CD4-positive, alpha-beta T cell treated with Interleukin-1 beta for 1 hour (primary cell): ENCODE measurements at regions not wholly inside any gene's neighbourhood (a gene's known extent, or its start where the extent isn't known, plus 50 kb on each side); places are given as distances from the start of the nearest gene placed in this dataset.
A peak's percentile ranks its signal among the peaks of the same experiment; 100 is the strongest.
"Not testable (repeated sequence)": the region's sequence is repeated elsewhere in the genome, so short reads cannot be mapped to it uniquely, and the experiment has no call there.

Experiments
- DNase-seq, 2 donors: peaks; one replicate each; pipeline ENCODE4 v3.0.0-alpha.2; 2020 to 2022

DNA sequence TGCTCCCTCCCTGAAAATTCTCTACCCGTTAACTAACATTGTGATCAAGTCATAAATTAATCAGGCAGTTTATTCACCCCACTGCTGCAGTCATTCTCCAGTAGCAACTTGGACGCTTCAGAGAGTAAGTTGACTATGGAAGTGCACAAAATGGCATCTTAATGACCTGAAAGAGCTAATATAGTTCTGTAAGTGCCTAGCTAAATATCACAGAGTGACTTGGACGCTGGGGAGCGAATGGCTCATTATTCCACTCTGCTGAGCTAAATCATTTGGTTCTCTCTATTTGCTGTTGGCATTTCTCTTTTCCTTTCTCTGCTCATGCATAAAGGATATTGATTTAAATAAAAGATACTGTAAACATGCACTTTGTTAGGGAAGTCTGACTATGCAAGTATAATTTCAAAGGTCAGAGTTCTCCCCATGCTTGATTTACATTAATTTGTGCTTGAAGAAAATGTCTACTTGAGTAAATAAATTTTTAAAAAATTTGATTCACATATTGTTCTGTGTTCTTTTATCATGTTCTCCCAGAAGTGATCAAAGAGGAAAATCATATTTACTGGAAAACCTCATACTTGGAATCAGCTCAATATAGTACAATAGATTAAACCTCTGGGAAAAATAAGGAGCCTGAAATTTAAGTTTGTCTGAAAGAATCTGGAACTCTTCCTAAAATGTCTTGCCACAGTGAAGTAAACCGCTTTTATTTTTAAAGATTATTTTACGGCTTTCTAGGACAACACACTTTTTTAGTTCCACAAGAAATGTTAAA lies 169.5 kb upstream of the HAPLN1 start:
- no peak for DNase-seq

DNA sequence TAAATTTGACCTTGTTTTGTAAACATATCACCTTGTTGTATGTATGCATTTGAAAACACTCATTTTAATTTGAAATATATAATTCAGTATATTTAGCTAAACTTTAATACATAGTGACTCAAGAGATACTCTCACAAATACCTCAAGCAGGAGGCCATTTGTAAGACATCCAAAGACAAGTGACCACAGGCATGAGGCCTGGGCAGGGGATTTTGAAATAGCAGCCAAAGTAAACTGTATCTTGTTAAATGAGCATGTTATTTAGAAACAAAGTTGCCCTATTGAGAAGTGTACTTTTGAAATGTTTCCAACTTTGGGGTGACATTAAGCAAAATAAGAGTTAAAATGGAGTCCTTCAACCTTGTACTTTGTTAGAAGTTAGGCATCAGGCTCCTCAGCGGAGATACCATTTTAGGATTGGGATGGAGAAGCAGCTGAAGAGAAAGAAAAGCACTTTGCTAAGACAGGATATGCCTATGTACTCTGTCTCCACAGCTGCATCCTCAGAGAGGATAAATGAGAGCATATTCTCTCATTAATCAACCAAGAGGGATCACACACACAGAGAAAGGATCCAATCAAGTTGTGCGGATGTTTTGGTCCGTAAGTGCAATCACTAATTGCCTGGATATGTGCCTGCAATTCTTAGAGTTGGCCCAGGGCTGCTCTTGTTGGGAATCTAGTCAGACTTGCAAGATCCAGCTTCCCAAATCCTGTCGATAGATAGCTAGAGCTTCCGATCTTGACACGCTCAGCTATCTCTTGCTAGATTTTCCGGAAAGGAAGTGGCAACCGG lies 157.5 kb upstream of the HAPLN1 start:
- no peak for DNase-seq

- DNase-seq = no peak
Observed at GRCh38 chr5:83871533-83872395, 151.1 kb upstream of the HAPLN1 start.

- no peak for DNase-seq
Observed at GRCh38 chr5:83866181-83866580, 145.5 kb upstream of the HAPLN1 start.

- DNase-seq = no peak
Observed at GRCh38 chr5:83865579-83865978, 144.9 kb upstream of the HAPLN1 start.

DNA sequence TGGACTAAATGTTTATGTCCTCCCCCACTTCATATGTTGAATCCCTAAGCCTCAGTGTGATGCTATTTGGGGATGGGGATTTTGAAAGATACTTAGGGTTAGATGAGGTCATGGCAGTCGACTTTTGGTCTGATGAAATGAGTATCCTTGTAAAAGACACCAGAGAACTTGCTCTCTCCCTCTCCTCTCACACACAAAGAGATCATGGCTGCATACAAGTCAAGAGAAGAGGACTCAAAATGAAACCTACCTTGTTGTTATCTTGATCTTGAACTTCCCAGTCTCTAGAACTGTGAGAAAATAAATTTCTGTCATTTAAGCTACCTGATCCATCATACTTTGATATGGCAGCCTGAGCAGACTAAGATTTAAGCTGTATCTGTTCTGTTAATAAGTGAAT lies 144.0 kb upstream of the HAPLN1 start:
- no peak for DNase-seq

GRCh38 chr5:83857341-83857740 lies 136.7 kb upstream of the HAPLN1 start:
- DNase-seq = no peak

- DNase-seq = no peak
Observed at GRCh38 chr5:83856881-83857280, 136.2 kb upstream of the HAPLN1 start.

DNA sequence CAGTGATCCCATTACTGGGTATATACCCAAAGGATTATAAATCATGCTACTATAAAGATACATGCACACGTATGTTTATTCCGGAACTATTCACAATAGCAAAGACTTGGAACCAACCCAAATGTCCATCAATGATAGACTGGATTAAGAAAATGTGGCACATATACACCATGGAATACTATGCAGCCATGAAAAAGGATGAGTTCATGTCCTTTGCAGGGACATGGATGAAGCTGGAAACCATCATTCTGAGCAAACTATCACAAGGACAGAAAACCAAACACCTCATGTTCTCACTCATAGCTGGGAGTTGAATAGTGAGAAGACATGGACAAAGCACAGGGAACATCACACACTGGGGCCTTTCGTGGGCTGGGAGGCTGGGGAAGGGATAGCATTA lies 129.8 kb upstream of the HAPLN1 start:
- not testable (repeated sequence) for DNase-seq

GRCh38 chr5:83848941-83849340 lies 128.3 kb upstream of the HAPLN1 start:
- DNase-seq = no peak

DNA sequence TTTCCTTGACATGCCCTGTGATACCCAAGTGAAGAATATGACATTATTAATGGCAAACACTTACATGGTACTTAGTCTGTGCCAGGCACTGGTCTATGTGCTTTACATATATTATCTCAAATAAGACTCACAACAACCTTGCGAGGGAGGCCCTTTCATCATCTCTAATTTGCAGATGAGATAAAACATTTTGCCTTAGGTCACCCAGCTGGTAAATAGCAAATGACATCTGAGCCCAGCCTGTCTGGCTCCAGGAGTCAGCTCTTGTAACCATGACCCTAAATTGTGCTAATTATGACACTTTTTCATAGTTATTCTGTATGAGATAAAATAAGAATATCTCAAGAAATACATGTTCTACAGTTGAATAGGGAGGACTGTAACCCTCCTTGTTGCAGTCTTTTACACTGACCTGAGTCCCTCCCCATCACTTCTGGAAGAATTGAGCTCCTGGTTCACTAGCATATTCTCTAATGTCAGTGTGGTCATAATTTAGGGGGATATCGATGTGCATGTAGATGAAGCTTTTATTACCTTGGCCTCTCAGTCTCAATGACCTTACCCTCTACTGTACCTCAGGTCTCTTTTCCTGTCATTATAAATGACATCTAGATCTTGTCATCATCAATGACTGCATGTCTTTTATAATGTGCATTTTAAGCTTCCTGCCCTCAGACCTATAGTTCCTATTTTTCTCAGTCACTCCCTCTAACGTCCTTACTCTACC lies 126.1 kb upstream of the HAPLN1 start:
- DNase-seq = no peak

DNA sequence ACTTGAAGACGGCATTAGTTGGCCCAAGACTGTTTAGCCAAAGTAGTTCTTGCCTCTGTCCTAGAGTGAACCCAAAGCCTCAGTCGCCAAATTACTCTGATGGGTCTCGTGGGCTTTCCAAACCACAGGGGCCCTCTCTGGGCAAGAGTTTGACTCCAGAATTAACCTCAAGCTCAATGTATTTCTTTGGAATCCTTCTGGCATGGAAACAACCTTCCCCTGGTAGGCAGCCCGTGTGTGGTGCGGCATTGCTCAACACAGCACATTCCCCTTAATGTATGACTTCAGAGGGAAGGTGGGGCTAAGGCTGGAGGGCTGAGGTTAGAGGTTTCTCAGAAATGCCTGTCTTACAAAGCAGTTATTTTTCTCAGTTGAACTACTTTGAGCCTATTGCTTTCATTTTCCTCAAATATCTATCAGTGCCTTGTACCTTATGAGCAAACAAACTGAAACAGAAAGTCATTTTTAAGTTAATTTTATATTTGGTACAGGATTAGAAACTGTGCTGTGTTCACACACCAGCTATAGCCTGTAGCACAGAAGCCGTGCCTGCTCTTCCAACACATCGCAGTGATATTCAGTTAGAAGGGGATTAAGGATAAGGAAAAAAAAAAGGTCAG lies 123.9 kb upstream of the HAPLN1 start:
- DNase-seq = peak in 1 of 2 donors; percentile 6

DNA sequence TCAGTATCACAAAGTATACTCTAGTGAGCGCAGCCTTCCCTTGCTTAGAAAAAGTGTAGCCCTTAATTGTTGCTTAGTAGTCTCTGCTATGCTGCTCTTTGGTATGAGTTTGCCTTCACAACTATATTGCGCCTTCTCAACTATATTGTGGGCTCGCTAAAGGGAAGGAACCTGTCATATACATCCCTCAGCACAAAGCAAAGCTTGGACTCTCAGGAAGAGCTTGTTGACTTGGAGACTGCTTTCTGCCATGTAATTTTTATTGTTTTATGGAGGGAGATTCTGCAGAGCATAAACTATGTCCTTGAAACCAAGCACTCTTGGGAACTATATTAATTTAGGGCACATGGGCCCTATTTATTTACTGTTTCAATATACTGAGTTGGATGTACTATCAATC lies 119.1 kb upstream of the HAPLN1 start:
- DNase-seq = no peak

- DNase-seq = no peak
Observed at GRCh38 chr5:83839256-83839655, 118.6 kb upstream of the HAPLN1 start.

DNA sequence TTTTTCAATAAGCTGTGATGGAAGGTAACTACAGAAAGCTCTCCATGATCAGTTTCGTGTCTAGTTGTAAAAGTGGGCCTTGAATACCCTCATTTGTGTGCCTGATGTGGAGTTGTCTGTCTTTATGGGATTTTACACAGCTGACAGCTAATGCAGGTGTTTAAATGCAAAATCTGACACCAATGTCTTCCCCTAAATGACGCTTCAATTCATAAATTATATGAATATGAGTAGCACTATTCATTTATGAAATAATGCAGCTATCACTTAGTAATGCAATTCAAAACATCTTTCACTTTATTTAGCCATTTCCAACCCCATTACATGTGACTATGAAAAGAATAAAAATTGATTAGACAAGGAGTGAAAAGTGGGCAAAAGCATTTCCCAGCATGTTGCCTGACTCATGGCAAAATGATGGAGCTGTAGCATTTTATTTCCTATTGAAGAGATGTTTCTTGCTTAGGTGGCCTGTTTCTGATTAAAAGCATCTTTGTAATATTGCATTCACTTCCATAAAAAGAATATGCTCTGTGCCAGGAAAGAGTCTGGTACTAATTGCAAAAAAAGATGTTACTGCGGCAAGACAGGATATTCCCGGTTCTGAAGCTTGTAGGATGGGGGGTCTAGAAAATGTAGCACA lies 116.7 kb upstream of the HAPLN1 start:
- DNase-seq = no peak

GRCh38 chr5:83834306-83834705 lies 113.7 kb upstream of the HAPLN1 start:
- DNase-seq = no peak

DNA sequence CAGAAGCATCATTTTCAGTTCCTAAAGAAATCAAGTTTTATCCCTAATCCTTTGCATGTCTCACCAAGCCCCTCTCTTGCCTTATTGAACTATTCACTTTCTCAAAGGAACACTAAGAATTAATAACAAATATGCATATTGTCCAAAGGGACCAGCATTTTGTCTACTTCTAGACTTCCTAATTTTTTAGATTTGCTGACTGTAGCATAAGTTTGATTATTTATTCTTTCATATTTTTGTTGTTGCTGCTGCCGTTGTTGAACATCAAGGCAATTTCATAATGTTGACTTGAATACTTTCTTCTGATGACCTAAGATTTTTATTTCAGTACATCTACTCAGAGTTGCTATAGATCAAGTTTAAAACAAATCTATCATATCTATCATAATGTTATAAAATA lies 111.2 kb upstream of the HAPLN1 start:
- DNase-seq = no peak

GRCh38 chr5:83827111-83827557 lies 106.5 kb upstream of the HAPLN1 start:
- no peak for DNase-seq

- no peak for DNase-seq
Observed at GRCh38 chr5:83817591-83817990, 96.9 kb upstream of the HAPLN1 start.

DNA sequence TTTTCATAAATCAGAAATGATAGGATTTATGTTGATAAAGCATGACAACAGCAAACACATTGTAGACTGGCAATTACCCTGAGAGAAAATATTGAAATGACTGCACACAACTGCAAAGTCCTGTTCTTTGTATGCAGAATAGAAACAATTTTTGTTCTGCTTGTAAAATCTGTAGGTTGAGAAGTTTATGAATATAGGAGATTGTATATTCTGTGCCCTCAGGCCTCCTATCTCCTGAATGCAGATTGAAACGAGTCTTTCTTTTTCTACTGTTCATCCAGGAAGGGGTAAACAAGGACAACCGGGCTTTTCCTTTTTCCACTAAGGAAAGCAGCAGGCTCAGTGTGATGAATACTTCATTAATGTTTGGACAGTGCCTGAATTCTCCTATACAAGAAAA lies 95.0 kb upstream of the HAPLN1 start:
- no peak for DNase-seq

GRCh38 chr5:83810511-83810910 lies 89.9 kb upstream of the HAPLN1 start:
- DNase-seq = no peak

DNA sequence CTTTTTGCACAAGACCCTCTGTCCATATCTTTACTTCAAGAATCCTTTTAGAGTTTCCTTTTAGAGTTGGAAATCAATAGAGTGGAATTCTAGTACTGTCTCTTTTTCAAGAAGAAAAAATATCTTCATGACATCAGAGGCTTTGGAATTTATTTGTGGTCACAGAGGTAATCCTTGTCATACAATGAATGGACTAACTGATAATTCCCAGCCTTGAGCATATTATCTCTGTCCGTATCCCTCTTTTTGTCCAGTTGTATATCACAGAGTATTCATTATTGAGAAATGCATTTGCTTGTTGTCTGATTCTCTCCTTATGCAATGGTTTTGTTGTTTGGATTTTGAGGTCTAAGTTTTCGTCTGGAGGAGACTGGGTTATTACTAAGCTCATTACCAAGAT lies 82.0 kb upstream of the HAPLN1 start:
- DNase-seq = no peak
